WTC11 (cell line): ENCODE measurements at regions not wholly inside any gene's neighbourhood (a gene's known extent, or its start where the extent isn't known, plus 50 kb on each side); places are given as distances from the start of the nearest gene placed in this dataset.

Experiments
- ATAC-seq: fragments of 200-7000 bp; cut with Tn5 transposase; 2 replicates; pipeline ENCODE4 v1.10.0; 2021; ENCODE audit warnings: mild to moderate bottlenecking, moderate library complexity
- CTCF ChIA-PET: fragments of 300-600 bp; sonication (Branson Sonifier 250); formaldehyde crosslinking; loops from one replicate; lab custom pipeline; 2021; ENCODE audit warnings: antibody characterized with exemption; lab: Charles Lee
- POLR2A ChIA-PET: fragments of 350-600 bp; sonication (Branson Sonifier 250); formaldehyde crosslinking; loops from one replicate; lab custom pipeline; 2021; ENCODE audit warnings: antibody characterized with exemption; lab: Charles Lee
- DNase-seq: peaks from one replicate; pipeline ENCODE4 v3.0.0; 2021; ENCODE audit warnings: low spot score
- H3K27ac Mint-ChIP-seq: 2 replicates; pipeline ENCODE4 v1.8.0; 2021; ENCODE audit warnings: mixed read lengths
- H3K27me3 Mint-ChIP-seq: 2 replicates; pipeline ENCODE4 v1.8.0; 2021; ENCODE audit warnings: low read depth, mild to moderate bottlenecking, moderate library complexity, mixed read lengths
- H3K36me3 Mint-ChIP-seq: 2 replicates; pipeline ENCODE4 v1.8.0; 2021; ENCODE audit warnings: mixed read lengths
- H3K4me1 Mint-ChIP-seq: 2 replicates; pipeline ENCODE4 v1.8.0; 2022; ENCODE audit warnings: mixed read lengths
- H3K4me3 Mint-ChIP-seq: 2 replicates; pipeline ENCODE4 v1.8.0; 2021; ENCODE audit warnings: mild to moderate bottlenecking, moderate library complexity, mixed read lengths
- H3K9me3 Mint-ChIP-seq: 2 replicates; pipeline ENCODE4 v1.8.0; 2021; ENCODE audit warnings: mixed read lengths
- CREM ChIP-seq: sonication (generic); formaldehyde crosslinking; IDR thresholded peaks from 2 replicates; pipeline ENCODE4 v1.8.1; 2022; ENCODE audit warnings: mild to moderate bottlenecking, missing genetic modification reagents, moderate library complexity
- ELF4 ChIP-seq: sonication (generic); formaldehyde crosslinking; IDR thresholded peaks from 2 replicates; pipeline ENCODE4 v1.8.1; 2022; ENCODE audit warnings: low read depth, mild to moderate bottlenecking, moderate library complexity, missing genetic modification reagents
- EMX1 ChIP-seq: fragments of 250-450 bp; sonication (Bioruptor Pico); IDR thresholded peaks from 2 replicates; pipeline ENCODE4 v1.8.0; 2021; ENCODE audit warnings: mild to moderate bottlenecking
- FOXJ3 ChIP-seq: sonication (generic); formaldehyde crosslinking; IDR thresholded peaks from 2 replicates; pipeline ENCODE4 v1.9.0; 2021; ENCODE audit warnings: missing genetic modification reagents, mild to moderate bottlenecking, borderline replicate concordance
- GTF2I ChIP-seq: fragments of 250-450 bp; sonication (Bioruptor Pico); conservative IDR thresholded peaks from 2 replicates; pipeline ENCODE4 v1.4.0; 2021; ENCODE audit warnings: mild to moderate bottlenecking
- JUN ChIP-seq: sonication (generic); formaldehyde crosslinking; IDR thresholded peaks from 2 replicates; pipeline ENCODE4 v1.8.0; 2023; ENCODE audit warnings: mild to moderate bottlenecking, missing genetic modification reagents
- NFATC4 ChIP-seq: fragments of 250-450 bp; sonication (Bioruptor Pico); IDR thresholded peaks from 2 replicates; pipeline ENCODE4 v1.9.0; 2021; ENCODE audit warnings: mild to moderate bottlenecking
- PRRX2 ChIP-seq: fragments of 250-450 bp; sonication (Bioruptor Pico); IDR thresholded peaks from 2 replicates; pipeline ENCODE4 v1.8.0; 2021; ENCODE audit warnings: mild to moderate bottlenecking
- SMAD4 ChIP-seq: sonication (generic); formaldehyde crosslinking; IDR thresholded peaks from 2 replicates; pipeline ENCODE4 v1.8.0; 2022; ENCODE audit warnings: mild to moderate bottlenecking, missing genetic modification reagents
- SP1 ChIP-seq: sonication (generic); formaldehyde crosslinking; conservative IDR thresholded peaks from 2 replicates; pipeline ENCODE4 v1.8.1; 2022; ENCODE audit warnings: missing genetic modification reagents
- TEAD1 ChIP-seq: sonication (generic); formaldehyde crosslinking; IDR thresholded peaks from 2 replicates; pipeline ENCODE4 v1.8.0; 2022; ENCODE audit warnings: mild to moderate bottlenecking, missing genetic modification reagents
- ZNF396 ChIP-seq: fragments of 250-450 bp; sonication (Bioruptor Pico); IDR thresholded peaks from 2 replicates; pipeline ENCODE4 v1.8.0; 2021; ENCODE audit warnings: mild to moderate bottlenecking, moderate library complexity, borderline replicate concordance
- ZNF671 ChIP-seq: fragments of 250-450 bp; sonication (Bioruptor Pico); IDR thresholded peaks from 2 replicates; pipeline ENCODE4 v1.8.0; 2021; ENCODE audit warnings: mild to moderate bottlenecking
- TF ChIP-seq, protein P1 (sequence below): fragments of 250-450 bp; sonication (Bioruptor Pico); conservative IDR thresholded peaks from 2 replicates; pipeline ENCODE4 v1.9.0; 2021; ENCODE audit warnings: mild to moderate bottlenecking
- TF ChIP-seq, protein P2 (sequence below): sonication (generic); formaldehyde crosslinking; IDR thresholded peaks from 2 replicates; pipeline ENCODE4 v1.8.1; 2023; ENCODE audit warnings: mild to moderate bottlenecking, missing genetic modification reagents, moderate library complexity
- TF ChIP-seq, protein P3 (sequence below): sonication (generic); formaldehyde crosslinking; IDR thresholded peaks from 2 replicates; pipeline ENCODE4 v1.8.1; 2022; ENCODE audit warnings: mild to moderate bottlenecking, missing genetic modification reagents, moderate library complexity, borderline replicate concordance
- TF ChIP-seq, protein P4 (sequence below): sonication (generic); formaldehyde crosslinking; IDR thresholded peaks from 2 replicates; pipeline ENCODE4 v1.8.1; 2023; ENCODE audit warnings: mild to moderate bottlenecking, missing genetic modification reagents, moderate library complexity
- TF ChIP-seq, protein P5 (sequence below): sonication (generic); formaldehyde crosslinking; IDR thresholded peaks from 2 replicates; pipeline ENCODE4 v1.8.0; 2022; ENCODE audit warnings: missing genetic modification reagents
- TF ChIP-seq, protein P6 (sequence below): fragments of 250-450 bp; sonication (Bioruptor Pico); IDR thresholded peaks from 2 replicates; pipeline ENCODE4 v2.1.2; 2022; ENCODE audit warnings: mild to moderate bottlenecking, moderate library complexity

DNA sequence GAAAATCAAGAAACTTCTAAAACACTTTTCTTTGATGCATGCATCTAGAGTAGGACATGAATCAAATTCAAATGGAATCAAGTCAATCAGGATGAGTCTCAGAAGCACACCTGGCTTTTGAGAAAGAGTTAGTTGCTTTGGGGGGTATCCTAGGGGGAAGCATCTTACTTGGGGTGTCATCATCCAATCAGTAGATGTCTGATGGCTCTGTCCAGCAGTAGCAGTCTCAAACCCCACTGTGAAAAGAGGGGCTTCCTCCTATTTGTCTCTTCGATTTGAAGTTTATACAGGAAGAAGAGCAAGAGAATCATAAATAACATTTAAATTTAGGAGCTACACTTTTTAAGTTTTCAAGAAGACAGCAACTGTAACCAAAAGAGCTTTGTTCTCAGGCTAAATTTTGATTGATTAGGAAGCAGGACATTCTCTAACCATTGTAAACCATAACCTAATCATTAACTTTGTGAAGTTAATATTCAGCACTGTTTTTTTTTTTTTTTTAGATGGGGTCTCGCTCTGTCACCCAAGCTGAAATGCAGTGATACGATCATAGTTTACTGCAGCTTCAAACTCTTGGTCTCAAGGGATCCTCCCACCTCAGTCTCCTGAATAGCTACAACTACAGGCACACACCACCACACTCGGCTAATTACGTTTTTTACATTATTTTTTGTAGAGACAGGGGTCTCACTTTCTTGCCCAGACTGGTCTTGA lies 614.7 kb downstream of the CSNK1G3 start:
- Mint-ChIP-seq H3K27me3 (no peaks in the 10 kb centered on the region), H3K27ac (no peak overlapping the region), H3K4me3 (no peak overlapping the region), H3K36me3 (no peaks in the 10 kb centered on the region), H3K4me1 (peaks cover 3% of the 10 kb centered on the region; the same call in 1 of the 2 replicates), H3K9me3 (peaks cover 8% of the 10 kb centered on the region)
- ATAC-seq (no peak), DNase-seq (no peak)
- TF ChIP-seq ELF4 (CRISPR knock-in tag), result no peak
- TF ChIP-seq GTF2I (CRISPR knock-in tag), result no peak
- no peak for TF ChIP-seq JUN
- TF ChIP-seq, protein P1, sequence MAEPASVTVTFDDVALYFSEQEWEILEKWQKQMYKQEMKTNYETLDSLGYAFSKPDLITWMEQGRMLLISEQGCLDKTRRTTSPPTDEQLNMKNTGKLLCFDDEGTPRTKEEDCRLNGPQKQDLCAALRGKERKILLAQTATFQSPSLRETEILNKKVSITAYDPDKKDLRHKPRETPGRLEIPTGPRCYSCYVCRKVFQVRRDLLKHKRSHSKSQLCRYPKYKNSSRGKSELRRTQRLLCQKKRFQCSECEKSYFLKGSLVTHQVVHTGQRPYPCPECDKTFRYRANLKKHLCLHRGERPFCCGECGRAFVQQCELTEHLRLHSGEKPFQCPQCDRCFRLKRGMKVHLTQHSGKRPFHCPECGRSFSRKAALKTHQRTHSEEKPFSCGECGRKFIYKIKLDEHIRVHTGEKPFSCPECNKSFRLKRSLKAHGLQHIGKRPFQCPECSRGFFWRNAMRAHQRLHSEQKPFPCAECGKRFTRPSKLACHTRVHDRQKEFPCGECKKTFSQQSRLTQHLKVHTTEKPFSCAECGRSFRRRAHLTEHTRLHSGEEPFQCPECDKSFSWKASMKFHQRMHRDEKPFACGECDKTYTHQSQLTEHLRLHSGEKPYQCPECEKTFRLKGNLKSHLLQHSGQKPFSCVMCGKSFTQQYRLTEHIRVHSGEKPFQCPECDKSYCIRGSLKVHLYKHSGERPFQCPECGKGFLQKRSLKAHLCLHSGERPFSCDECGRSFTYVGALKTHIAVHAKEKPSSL, result no peak
- CTCF ChIA-PET, result no interaction called here
- POLR2A ChIA-PET, result no interaction called here

DNA sequence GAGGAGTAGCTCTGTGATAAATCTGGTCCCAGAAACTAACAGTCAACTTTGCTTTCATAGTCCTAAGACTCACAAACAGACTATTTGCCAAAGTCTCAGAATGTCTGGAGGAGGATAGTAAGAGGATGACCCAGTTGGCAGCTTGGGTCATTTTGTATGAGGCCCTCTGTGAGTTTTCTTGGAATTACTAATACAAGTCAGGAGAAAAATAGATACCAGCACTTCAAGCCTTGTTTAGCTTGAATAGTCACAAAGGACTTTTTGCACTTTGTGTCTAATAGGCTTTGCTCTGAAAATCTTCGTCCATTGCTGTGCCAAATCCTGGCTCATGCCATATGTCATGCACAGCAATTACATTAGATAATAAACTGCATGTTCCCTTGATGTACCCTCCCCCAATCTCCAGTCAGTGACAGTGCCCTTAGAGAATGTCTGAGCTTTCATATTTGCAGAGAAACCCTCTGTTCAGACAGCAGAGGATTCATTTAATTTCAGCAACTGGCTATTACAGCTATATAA lies 612.8 kb downstream of the CSNK1G3 start:
- ATAC-seq, result no peak
- Mint-ChIP-seq H3K27me3 (no peaks in the 10 kb centered on the region), H3K36me3 (no peaks in the 10 kb centered on the region), H3K4me3 (no peak overlapping the region), H3K4me1 (peaks cover 3% of the 10 kb centered on the region; the same call in 1 of the 2 replicates), H3K27ac (no peak overlapping the region), H3K9me3 (peaks cover 17% of the 10 kb centered on the region)
- DNase-seq, result no peak
- ChIA-PET POLR2A (no interaction called here), CTCF (no interaction called here)
- TF ChIP-seq ZNF396 (CRISPR knock-in tag) (no peak), CREM (no peak), EMX1 (no peak), SP1 (CRISPR knock-in tag) (no peak), SMAD4 (CRISPR knock-in tag) (no peak), ZNF671 (no peak), PRRX2 (CRISPR knock-in tag) (no peak), TEAD1 (CRISPR knock-in tag) (no peak), FOXJ3 (CRISPR knock-in tag) (no peak), NFATC4 (no peak)
- TF ChIP-seq, protein P2, sequence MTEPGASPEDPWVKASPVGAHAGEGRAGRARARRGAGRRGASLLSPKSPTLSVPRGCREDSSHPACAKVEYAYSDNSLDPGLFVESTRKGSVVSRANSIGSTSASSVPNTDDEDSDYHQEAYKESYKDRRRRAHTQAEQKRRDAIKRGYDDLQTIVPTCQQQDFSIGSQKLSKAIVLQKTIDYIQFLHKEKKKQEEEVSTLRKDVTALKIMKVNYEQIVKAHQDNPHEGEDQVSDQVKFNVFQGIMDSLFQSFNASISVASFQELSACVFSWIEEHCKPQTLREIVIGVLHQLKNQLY (CRISPR knock-in tag), result no peak
- TF ChIP-seq, protein P3, sequence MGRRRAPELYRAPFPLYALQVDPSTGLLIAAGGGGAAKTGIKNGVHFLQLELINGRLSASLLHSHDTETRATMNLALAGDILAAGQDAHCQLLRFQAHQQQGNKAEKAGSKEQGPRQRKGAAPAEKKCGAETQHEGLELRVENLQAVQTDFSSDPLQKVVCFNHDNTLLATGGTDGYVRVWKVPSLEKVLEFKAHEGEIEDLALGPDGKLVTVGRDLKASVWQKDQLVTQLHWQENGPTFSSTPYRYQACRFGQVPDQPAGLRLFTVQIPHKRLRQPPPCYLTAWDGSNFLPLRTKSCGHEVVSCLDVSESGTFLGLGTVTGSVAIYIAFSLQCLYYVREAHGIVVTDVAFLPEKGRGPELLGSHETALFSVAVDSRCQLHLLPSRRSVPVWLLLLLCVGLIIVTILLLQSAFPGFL, result no peak
- TF ChIP-seq, protein P4, sequence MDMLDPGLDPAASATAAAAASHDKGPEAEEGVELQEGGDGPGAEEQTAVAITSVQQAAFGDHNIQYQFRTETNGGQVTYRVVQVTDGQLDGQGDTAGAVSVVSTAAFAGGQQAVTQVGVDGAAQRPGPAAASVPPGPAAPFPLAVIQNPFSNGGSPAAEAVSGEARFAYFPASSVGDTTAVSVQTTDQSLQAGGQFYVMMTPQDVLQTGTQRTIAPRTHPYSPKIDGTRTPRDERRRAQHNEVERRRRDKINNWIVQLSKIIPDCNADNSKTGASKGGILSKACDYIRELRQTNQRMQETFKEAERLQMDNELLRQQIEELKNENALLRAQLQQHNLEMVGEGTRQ (CRISPR knock-in tag), result no peak
- TF ChIP-seq, protein P5, sequence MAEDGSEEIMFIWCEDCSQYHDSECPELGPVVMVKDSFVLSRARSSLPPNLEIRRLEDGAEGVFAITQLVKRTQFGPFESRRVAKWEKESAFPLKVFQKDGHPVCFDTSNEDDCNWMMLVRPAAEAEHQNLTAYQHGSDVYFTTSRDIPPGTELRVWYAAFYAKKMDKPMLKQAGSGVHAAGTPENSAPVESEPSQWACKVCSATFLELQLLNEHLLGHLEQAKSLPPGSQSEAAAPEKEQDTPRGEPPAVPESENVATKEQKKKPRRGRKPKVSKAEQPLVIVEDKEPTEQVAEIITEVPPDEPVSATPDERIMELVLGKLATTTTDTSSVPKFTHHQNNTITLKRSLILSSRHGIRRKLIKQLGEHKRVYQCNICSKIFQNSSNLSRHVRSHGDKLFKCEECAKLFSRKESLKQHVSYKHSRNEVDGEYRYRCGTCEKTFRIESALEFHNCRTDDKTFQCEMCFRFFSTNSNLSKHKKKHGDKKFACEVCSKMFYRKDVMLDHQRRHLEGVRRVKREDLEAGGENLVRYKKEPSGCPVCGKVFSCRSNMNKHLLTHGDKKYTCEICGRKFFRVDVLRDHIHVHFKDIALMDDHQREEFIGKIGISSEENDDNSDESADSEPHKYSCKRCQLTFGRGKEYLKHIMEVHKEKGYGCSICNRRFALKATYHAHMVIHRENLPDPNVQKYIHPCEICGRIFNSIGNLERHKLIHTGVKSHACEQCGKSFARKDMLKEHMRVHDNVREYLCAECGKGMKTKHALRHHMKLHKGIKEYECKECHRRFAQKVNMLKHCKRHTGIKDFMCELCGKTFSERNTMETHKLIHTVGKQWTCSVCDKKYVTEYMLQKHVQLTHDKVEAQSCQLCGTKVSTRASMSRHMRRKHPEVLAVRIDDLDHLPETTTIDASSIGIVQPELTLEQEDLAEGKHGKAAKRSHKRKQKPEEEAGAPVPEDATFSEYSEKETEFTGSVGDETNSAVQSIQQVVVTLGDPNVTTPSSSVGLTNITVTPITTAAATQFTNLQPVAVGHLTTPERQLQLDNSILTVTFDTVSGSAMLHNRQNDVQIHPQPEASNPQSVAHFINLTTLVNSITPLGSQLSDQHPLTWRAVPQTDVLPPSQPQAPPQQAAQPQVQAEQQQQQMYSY (CRISPR knock-in tag), result no peak
- TF ChIP-seq, protein P6, sequence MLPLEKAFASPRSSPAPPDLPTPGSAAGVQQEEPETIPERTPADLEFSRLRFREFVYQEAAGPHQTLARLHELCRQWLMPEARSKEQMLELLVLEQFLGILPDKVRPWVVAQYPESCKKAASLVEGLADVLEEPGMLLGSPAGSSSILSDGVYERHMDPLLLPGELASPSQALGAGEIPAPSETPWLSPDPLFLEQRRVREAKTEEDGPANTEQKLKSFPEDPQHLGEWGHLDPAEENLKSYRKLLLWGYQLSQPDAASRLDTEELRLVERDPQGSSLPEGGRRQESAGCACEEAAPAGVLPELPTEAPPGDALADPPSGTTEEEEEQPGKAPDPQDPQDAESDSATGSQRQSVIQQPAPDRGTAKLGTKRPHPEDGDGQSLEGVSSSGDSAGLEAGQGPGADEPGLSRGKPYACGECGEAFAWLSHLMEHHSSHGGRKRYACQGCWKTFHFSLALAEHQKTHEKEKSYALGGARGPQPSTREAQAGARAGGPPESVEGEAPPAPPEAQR (CRISPR knock-in tag), result no peak
